Hematopoietic multipotent progenitor cell treated with erythropoietin and hydrocortisone succinate and interleukin-3 and kit ligand, for 8 days (in vitro differentiated cells): ENCODE measurements at regions not wholly inside any gene's neighbourhood (a gene's known extent, or its start where the extent isn't known, plus 50 kb on each side); places are given as distances from the start of the nearest gene placed in this dataset.
A peak's percentile ranks its signal among the peaks of the same experiment; 100 is the strongest.

ENCODE experiments used
- DNase-seq: peaks from one replicate; pipeline ENCODE4 v3.0.0-alpha.2; 2015

DNA sequence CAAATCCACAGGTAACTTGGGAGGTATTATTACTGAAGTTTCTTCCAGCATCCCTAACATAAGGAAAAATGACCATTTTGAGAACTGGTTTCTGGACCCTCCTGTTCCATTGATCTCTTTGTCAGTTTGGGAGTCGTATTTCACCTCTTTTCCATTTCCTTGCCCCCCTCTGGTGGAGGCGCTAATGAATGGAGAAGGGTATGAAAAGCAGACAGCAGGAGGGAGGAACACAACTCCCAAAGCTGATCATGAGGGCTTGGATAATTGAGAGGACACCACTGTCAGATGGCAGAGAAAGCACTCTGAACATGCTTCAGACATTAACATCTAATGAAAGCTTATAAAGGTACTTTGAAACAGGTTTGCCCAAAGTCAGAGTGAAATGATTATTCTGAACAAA lies 56.6 kb upstream of the TLK1 start:
- no peak for DNase-seq

DNA sequence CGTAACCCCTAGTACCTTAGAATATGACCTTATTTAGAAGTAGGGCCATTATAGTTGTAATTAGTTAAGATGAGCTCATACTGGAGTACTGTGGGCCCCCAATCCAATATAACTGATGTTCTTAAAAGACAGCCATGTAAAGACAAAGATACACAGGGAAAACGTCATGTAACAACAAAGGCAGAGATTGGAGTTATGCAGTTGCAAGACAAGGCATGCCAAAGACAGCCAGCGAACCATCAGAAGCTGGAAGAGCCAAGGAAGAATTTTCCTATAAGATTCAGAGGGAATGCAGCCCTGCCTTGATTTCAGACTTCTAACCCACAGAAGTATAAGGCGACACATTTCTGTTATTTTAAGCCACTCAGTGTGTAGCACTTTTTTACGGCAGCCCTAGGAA lies 55.9 kb upstream of the TLK1 start:
- no peak for DNase-seq

DNA sequence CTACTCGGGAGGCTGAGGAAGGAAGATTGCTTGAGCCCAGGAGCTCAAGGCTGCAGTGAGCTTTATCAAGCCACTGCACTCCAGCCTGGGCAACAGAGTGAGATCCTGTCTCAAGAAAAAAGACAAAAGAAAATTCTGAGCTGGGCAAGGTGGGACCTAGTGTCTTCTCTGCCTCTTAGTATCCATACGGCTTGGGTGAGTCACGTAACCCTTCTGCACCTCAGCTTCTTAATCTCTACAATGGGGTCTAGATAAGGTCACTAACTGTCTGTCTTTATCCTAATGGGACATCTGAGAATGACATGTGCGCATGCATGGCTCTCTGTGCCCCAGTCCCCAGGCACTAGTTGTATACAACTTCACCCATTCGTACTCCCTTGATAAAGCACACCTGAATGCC lies 53.4 kb upstream of the TLK1 start:
- peak; percentile 59 for DNase-seq

DNA sequence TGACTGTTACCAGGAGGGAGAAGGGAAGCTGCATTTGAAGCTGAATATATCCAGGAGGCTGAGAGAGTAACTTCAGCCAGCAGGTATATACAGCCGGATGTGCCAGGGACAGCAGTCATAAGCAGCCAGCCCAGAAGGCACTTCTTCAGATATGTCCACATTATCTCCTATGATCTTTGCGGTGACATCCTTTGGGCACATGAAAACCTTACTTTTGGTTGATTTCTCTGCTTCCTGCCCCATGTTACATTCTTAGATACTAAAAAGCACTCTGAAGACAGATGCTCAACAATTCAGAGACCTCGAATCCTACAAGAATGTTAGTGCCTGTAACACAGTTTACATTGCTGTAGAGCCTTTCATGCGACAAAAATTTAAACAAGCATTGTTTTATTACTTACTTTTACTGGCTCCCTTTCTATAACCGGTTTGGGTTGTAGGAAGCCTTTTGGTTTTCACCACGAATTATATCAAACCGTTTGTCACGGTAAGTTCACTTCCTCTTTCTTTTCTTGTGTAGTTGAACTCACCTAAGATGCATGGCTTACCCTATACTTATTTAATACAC lies 50.3 kb upstream of the TLK1 start:
- DNase-seq = peak; percentile 53
